ENCODE measurements at regions not wholly inside any gene's neighbourhood (a gene's known extent, or its start where the extent isn't known, plus 50 kb on each side); places are given as distances from the start of the nearest gene placed in this dataset.

DNA sequence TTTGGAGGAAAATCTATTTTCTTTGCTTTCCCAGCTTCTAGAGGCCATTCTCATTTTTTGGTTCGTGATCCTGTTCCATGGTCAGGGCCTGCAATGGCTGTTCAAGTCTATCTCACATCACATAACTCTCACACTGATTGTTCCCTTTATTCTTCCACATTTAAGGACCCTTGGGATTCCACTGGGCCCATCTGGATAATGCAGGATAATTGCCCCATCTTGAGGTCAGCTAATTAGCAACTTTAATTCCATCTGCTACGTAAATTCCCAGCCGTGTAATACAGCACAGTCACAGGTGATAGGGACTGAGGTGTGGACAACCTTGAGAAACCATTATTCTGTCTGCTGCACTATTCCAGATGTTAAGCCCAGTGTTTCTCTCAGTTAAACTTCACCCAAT, 311.6 kb upstream of the CNTN4 start:
- TF ChIP-seq POLR2A (IDR thresholded peaks at IDR 0.05) (no peak), CTCF (IDR thresholded peaks at IDR 0.05) (no peak), POLR2AphosphoS5 (IDR thresholded peaks at IDR 0.05) (no peak)

Measured in gastroesophageal sphincter (tissue), 3 donors.